Neural cell (in vitro differentiated cells): ENCODE measurements at regions not wholly inside any gene's neighbourhood (a gene's known extent, or its start where the extent isn't known, plus 50 kb on each side); places are given as distances from the start of the nearest gene placed in this dataset.
A peak's percentile ranks its signal among the peaks of the same experiment; 100 is the strongest.

Experiments
- H2AFZ ChIP-seq: fragments of 200-600, 300-800 bp; sonication (generic), shearing (Covaris generic); 2 replicates; pipeline ENCODE4 v1.6.0; 2014; ENCODE audit warnings: low read depth, mild to moderate bottlenecking, antibody characterized with exemption, low read length, moderate library complexity
- H3F3A ChIP-seq: fragments of 200-600 bp; shearing (Covaris generic); 2 replicates; pipeline ENCODE4 v1.6.1; 2016; ENCODE audit warnings: mild to moderate bottlenecking, moderate library complexity, mixed read lengths, antibody characterized with exemption, low read length; ENCODE audit not compliant: insufficient read depth, poor library complexity, severe bottlenecking
- H3K27ac ChIP-seq: fragments of 200-600, 300-800 bp; sonication (generic), shearing (Covaris generic); 2 replicates; pipeline ENCODE4 v1.5.1; 2014; ENCODE audit warnings: mild to moderate bottlenecking, low read length, moderate library complexity
- H3K27me3 ChIP-seq: fragments of 300-800, 200-600 bp; sonication (generic), shearing (Covaris generic); 2 replicates; pipeline ENCODE4 v1.6.0; 2014; ENCODE audit warnings: mild to moderate bottlenecking, low read depth, low read length, moderate library complexity; ENCODE audit not compliant: insufficient read depth
- H3K36me3 ChIP-seq: fragments of 300-800, 200-600 bp; sonication (generic), shearing (Covaris generic); 2 replicates; pipeline ENCODE4 v1.5.1; 2014; ENCODE audit warnings: mild to moderate bottlenecking, antibody characterized with exemption, low read length, moderate library complexity; ENCODE audit not compliant: insufficient read depth
- H3K4me2 ChIP-seq: fragments of 300-800, 200-600 bp; sonication (generic), shearing (Covaris generic); 2 replicates; pipeline ENCODE4 v1.6.0; 2014; ENCODE audit warnings: mild to moderate bottlenecking, low read length
- H3K4me3 ChIP-seq: fragments of 300-800, 200-600 bp; sonication (generic), shearing (Covaris generic); 2 replicates; pipeline ENCODE4 v1.5.1; 2014; ENCODE audit warnings: mild to moderate bottlenecking, low read length, moderate library complexity
- H3K79me2 ChIP-seq: fragments of 200-600 bp; shearing (Covaris generic); replicated peaks from 2 replicates; pipeline ENCODE4 v1.6.0; 2014; ENCODE audit warnings: mild to moderate bottlenecking, low read length, moderate library complexity; ENCODE audit not compliant: insufficient read depth
- H3K9ac ChIP-seq: fragments of 300-800, 200-600 bp; sonication (generic), shearing (Covaris generic); 2 replicates; pipeline ENCODE4 v1.6.1; 2016; ENCODE audit warnings: mild to moderate bottlenecking, low read length, mixed read lengths
- H3K9me2 ChIP-seq: fragments of 200-600 bp; shearing (Covaris generic); 2 replicates; pipeline ENCODE4 v1.6.1; 2016; ENCODE audit warnings: mild to moderate bottlenecking, low read length, mixed read lengths; ENCODE audit not compliant: insufficient read depth
- H3K9me3 ChIP-seq: fragments of 200-600, 300-800 bp; sonication (generic), shearing (Covaris generic); 2 replicates; pipeline ENCODE4 v1.6.1; 2016; ENCODE audit warnings: mild to moderate bottlenecking, mixed run types, low read length, moderate library complexity, mixed read lengths
- H4K20me1 ChIP-seq: fragments of 200-600 bp; shearing (Covaris generic); 2 replicates; pipeline ENCODE4 v1.6.1; 2016; ENCODE audit warnings: mild to moderate bottlenecking, mixed run types; ENCODE audit not compliant: insufficient read depth
- CTCF ChIP-seq: fragments of 450-650 bp; IDR thresholded peaks from 2 replicates; pipeline ENCODE4 v1.5.1; 2014; ENCODE audit warnings: antibody characterized with exemption, mild to moderate bottlenecking, moderate library complexity; ENCODE audit not compliant: poor library complexity, severe bottlenecking
- EP300 ChIP-seq: fragments of 450-650 bp; conservative IDR thresholded peaks from 2 replicates; pipeline ENCODE4 v1.6.1; 2014; ENCODE audit warnings: antibody characterized with exemption, mild to moderate bottlenecking, moderate library complexity; ENCODE audit not compliant: poor library complexity, severe bottlenecking
- MXI1 ChIP-seq: fragments of 450-650 bp; conservative IDR thresholded peaks from 2 replicates; pipeline ENCODE4 v1.6.1; 2014; ENCODE audit warnings: antibody characterized with exemption, mild to moderate bottlenecking; ENCODE audit not compliant: poor library complexity, severe bottlenecking
- POLR2AphosphoS5 ChIP-seq: IDR thresholded peaks from 2 replicates; pipeline ENCODE4 v1.6.1; 2012
- RAD21 ChIP-seq: fragments of 450-650 bp; conservative IDR thresholded peaks from 2 replicates; pipeline ENCODE4 v1.6.1; 2014; ENCODE audit warnings: antibody characterized with exemption, mild to moderate bottlenecking, moderate library complexity
- SMC3 ChIP-seq: fragments of 450-650 bp; conservative IDR thresholded peaks from 2 replicates; pipeline ENCODE4 v1.6.1; 2014; ENCODE audit warnings: antibody characterized with exemption, mild to moderate bottlenecking, moderate library complexity; ENCODE audit not compliant: poor library complexity
- TAF1 ChIP-seq: IDR thresholded peaks from 2 replicates; pipeline ENCODE4 v1.6.1; 2012; ENCODE audit warnings: low read depth
- TF ChIP-seq, protein P1 (sequence below): IDR thresholded peaks from 2 replicates; pipeline ENCODE4 v1.6.1; 2012; ENCODE audit warnings: borderline replicate concordance

GRCh38 chr7:36795451-36796021 is 71.2 kb upstream of the AOAH start:
- Histone ChIP-seq H2AFZ (no peak overlapping the region), H3K9me2 (no peaks in the 10 kb centered on the region), H3K36me3 (no peaks in the 10 kb centered on the region), H3F3A (no peaks in the 10 kb centered on the region), H4K20me1 (no peaks in the 10 kb centered on the region), H3K79me2 (no peaks in the 10 kb centered on the region), H3K4me2 (no peak overlapping the region), H3K9me3 (no peaks in the 10 kb centered on the region), H3K4me3 (no peak overlapping the region), H3K27ac (no peak overlapping the region), H3K9ac (no peak overlapping the region), H3K27me3 (no peaks in the 10 kb centered on the region)
- TF ChIP-seq EP300 (peak; percentile 50), SMC3 (no peak)

GRCh38 chr7:36794689-36795088 is 70.4 kb upstream of the AOAH start:
- H3K27me3 ChIP-seq: no peaks in the 10 kb centered on the region
- no peak overlapping the region for H3K9ac ChIP-seq
- H3K36me3 ChIP-seq: no peaks in the 10 kb centered on the region
- no peaks in the 10 kb centered on the region for H3K9me3 ChIP-seq
- TF ChIP-seq, protein P1, sequence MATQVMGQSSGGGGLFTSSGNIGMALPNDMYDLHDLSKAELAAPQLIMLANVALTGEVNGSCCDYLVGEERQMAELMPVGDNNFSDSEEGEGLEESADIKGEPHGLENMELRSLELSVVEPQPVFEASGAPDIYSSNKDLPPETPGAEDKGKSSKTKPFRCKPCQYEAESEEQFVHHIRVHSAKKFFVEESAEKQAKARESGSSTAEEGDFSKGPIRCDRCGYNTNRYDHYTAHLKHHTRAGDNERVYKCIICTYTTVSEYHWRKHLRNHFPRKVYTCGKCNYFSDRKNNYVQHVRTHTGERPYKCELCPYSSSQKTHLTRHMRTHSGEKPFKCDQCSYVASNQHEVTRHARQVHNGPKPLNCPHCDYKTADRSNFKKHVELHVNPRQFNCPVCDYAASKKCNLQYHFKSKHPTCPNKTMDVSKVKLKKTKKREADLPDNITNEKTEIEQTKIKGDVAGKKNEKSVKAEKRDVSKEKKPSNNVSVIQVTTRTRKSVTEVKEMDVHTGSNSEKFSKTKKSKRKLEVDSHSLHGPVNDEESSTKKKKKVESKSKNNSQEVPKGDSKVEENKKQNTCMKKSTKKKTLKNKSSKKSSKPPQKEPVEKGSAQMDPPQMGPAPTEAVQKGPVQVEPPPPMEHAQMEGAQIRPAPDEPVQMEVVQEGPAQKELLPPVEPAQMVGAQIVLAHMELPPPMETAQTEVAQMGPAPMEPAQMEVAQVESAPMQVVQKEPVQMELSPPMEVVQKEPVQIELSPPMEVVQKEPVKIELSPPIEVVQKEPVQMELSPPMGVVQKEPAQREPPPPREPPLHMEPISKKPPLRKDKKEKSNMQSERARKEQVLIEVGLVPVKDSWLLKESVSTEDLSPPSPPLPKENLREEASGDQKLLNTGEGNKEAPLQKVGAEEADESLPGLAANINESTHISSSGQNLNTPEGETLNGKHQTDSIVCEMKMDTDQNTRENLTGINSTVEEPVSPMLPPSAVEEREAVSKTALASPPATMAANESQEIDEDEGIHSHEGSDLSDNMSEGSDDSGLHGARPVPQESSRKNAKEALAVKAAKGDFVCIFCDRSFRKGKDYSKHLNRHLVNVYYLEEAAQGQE: no peak
- TF ChIP-seq POLR2AphosphoS5 (no peak), RAD21 (no peak)
- H2AFZ ChIP-seq: no peak overlapping the region
- no peak overlapping the region for H3K4me2 ChIP-seq
- no peaks in the 10 kb centered on the region for H3F3A ChIP-seq
- no peaks in the 10 kb centered on the region for H3K79me2 ChIP-seq
- no peak overlapping the region for H3K4me3 ChIP-seq
- no peak overlapping the region for H3K27ac ChIP-seq
- H4K20me1 ChIP-seq: no peaks in the 10 kb centered on the region
- H3K9me2 ChIP-seq: no peaks in the 10 kb centered on the region

DNA sequence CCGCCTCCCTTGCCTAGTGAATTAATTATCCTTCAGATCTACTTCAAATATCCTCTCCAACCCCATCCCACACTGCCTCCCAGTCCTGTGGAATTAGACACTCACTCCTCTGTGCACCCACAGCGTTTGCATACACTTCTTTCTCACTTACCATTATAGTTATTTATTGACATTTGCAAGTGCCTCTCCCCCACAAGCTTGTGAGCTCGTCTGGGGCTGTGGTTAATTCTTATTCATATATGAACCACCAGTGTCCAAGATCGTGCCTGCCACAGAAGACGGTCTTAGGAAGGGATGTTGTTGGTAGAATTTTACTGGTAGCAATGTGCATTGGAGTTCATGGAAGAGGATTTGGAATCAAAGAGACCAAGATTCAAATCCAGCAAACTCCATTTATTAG is 68.1 kb upstream of the AOAH start:
- Histone ChIP-seq H3K9me3 (no peaks in the 10 kb centered on the region), H3F3A (no peaks in the 10 kb centered on the region), H3K27me3 (no peaks in the 10 kb centered on the region), H3K36me3 (no peaks in the 10 kb centered on the region), H3K4me3 (no peak overlapping the region), H4K20me1 (no peaks in the 10 kb centered on the region), H2AFZ (no peak overlapping the region), H3K9ac (no peak overlapping the region), H3K79me2 (no peaks in the 10 kb centered on the region), H3K4me2 (no peak overlapping the region), H3K27ac (no peak overlapping the region), H3K9me2 (no peaks in the 10 kb centered on the region)
- TF ChIP-seq EP300 (no peak), RAD21 (no peak), SMC3 (no peak), CTCF (no peak), TAF1 (no peak), MXI1 (no peak)
- TF ChIP-seq, protein P1: no peak
